CMK (cell line): ENCODE measurements at regions not wholly inside any gene's neighbourhood (a gene's known extent, or its start where the extent isn't known, plus 50 kb on each side); places are given as distances from the start of the nearest gene placed in this dataset.

ENCODE experiments used
- DNase-seq: peaks from one replicate; pipeline ENCODE4 v3.0.0-alpha.2; 2010; ENCODE audit warnings: low read depth

- no peak for DNase-seq
Observed at GRCh38 chr13:81791641-81792040, 1450.7 kb upstream of the SPRY2 start.

GRCh38 chr13:81781471-81781870, 1440.5 kb upstream of the SPRY2 start:
- DNase-seq = no peak

- no peak for DNase-seq
Observed at GRCh38 chr13:81779876-81780275, 1439.0 kb upstream of the SPRY2 start.

DNA sequence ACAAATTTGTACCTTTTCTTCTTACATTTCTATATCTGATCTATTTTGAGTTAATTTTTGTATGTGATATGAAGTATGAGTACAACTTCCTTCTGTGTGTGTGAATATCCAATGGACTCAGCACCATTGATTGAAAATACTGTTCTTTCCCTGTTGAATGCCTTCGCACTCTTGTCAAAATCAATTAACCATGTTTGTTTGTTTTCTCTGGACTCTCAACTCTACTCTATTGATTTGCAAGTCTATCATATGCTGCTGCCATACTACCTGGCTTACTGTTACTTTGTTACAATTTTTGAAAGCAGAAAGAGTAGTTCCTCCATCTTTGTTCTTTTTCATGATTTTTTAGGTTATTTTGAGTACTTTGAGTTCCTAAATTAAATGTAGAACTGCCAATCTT, 1437.4 kb upstream of the SPRY2 start:
- DNase-seq = no peak

DNA sequence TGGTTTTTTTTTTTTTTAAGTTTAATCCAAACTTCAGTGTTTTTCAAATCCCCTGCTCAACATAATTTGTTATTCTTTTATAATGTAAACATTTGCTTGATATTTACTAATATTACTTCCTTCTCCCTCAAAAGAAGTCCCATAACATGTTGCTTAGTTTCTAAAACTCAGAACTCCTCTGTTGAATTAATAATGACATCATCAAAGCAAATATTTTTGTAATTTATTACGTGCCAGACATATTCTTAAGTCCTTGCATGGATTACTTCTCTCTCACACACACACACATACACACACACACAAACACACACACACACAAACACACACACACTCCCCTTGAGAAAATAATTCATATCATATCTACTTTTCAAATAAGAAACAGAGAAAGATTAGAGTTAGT, 1432.3 kb upstream of the SPRY2 start:
- no peak for DNase-seq

GRCh38 chr13:81771951-81772350, 1431.0 kb upstream of the SPRY2 start:
- no peak for DNase-seq

DNA sequence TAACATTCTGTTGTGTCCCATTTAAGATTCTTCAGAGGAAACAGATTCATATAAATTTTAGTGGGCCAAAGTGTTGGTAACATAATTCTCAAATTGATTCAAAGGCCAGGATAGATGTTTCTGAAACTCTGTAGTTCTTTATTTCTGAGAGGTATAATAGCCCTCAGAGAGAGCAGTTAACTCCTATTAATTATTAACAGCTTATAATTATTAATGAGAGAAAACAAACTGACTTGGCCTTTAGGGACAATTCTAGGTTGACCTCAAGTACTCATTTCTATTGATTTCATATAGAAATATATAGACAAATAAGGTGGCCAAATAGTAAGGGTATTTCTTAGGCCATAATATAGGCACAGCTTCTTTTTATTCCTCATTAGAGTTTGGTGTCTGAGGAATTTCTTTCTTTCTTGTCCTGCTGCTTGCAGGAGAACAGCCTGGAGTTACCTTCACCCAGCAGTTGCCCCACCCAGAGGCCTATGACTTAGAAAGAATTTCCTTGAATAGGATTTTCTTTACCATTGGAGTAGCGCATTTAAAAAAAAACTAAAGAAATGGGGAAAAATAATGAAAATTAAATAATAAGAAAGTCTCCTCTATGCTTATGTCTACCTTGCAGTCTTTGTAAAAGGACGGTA, 1430.1 kb upstream of the SPRY2 start:
- no peak for DNase-seq

GRCh38 chr13:81762449-81762848, 1421.5 kb upstream of the SPRY2 start:
- no peak for DNase-seq

DNA sequence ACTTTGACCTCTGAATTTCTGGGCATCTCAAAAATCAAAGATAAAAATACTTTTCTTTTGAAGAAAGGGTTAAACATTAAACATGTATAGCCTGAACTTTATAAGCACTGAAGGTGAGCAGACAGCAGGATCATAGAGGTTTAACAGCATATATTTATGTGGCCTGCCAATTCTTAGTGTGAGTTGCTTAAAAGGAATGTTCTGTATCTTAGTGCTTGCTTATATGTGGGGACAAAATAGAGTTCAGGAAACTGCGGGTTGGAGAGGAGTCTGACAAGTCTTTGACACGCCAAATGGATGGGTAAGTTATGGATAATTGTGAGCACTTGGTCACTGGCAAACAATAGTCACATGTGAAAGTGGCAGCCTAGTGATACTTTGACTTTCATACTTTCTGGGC, 1419.4 kb upstream of the SPRY2 start:
- DNase-seq = no peak

- no peak for DNase-seq
Observed at GRCh38 chr13:81757348-81757970, 1416.5 kb upstream of the SPRY2 start.

DNA sequence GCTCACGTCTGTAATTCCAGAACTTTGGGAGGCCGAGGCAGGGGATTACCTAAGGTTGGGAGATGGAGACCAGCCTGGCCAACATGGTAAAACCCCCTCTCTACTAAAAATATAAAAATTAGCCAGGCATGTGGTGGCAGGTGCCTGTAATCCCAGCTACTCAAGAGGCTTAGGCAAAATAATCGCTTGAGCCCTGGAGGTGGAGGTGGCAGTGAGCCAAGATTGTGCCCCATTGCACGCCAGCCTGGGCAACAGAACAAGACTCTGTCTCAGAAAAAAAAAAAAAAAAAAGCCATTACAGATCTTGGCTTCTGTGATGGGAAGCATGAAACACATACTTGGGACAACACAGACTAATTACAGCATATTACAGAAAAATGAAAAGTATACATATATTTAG, 1404.5 kb upstream of the SPRY2 start:
- no peak for DNase-seq

- no peak for DNase-seq
Observed at GRCh38 chr13:81738364-81738763, 1397.4 kb upstream of the SPRY2 start.

GRCh38 chr13:81726037-81726726, 1385.3 kb upstream of the SPRY2 start:
- no peak for DNase-seq

GRCh38 chr13:81722456-81722855, 1381.5 kb upstream of the SPRY2 start:
- DNase-seq = no peak

GRCh38 chr13:81721400-81721799, 1380.5 kb upstream of the SPRY2 start:
- DNase-seq = no peak

GRCh38 chr13:81714513-81714912, 1373.6 kb upstream of the SPRY2 start:
- no peak for DNase-seq

DNA sequence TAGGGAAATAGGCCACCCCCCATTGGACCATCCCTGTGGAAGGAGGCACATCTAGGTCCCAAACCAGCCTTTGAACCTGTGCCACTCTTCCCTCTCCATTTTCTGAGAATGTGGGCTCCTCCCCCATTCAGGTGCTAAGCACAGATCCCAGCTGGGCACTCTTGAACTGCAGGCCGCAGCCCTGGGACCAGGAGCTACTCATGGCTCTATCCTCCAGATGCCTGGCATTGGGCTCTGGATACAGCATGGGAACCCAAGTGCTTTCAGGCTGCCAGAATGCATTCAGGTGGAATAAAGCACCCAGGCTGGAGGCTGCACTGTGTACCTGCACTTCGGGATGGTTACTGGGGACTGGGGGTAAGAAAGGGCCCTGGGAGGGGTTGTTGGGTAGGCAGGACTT, 1372.3 kb upstream of the SPRY2 start:
- DNase-seq = no peak

DNA sequence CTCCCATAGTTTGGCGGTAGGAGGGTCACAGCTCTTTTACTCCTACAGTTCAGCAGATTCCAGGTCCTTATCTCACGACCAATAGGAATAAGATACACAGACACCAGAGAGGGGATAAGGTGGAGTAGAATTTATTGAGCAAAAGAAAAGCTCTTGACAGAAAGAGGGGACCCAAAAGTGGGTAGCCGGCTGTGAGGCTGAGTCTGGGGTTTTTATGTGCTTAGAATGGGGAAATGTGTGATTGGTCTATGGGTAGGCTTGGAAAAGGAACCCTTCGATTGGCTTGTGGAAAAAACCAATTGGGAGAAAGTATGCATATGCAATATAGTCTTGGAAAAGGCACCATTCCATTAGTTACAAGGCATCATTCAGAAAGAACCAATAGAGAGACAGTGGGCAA, 1356.9 kb upstream of the SPRY2 start:
- no peak for DNase-seq

DNA sequence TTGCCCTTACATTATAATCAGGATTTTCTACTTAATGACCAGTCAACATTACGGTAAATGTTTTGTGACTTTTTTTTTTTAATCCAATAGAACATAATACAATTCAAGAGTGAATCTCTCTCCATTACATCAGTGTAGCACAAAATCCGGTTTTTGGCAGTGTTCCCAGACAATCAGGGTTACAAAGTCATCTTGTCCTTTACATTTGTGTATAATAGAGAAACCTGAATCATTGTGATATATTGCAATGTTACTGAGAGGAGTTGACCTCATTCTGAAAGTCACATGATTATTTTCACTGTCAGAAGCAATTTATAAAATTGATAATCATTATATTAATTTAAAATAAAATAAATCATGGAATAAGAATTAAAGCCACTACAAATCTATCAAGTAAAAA, 1346.0 kb upstream of the SPRY2 start:
- DNase-seq = no peak

DNA sequence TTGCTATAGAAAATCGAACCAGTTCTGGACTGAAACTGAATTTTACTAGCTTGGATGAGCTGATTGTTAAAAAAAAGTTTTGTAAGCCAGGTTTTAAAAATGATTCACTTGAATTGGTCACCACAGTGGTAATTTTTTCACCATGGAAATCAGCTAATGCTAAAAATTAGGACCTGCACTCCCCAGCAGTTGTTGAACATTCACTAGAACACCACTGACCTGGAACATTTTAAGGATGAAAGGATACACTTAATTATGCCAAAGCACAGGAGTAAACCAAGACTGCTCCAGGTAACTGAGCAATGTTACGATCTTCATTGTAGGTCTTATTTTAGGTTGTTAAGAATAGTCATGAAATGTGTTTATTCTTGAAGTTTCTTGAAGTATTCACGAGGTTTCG, 1342.6 kb upstream of the SPRY2 start:
- no peak for DNase-seq

DNA sequence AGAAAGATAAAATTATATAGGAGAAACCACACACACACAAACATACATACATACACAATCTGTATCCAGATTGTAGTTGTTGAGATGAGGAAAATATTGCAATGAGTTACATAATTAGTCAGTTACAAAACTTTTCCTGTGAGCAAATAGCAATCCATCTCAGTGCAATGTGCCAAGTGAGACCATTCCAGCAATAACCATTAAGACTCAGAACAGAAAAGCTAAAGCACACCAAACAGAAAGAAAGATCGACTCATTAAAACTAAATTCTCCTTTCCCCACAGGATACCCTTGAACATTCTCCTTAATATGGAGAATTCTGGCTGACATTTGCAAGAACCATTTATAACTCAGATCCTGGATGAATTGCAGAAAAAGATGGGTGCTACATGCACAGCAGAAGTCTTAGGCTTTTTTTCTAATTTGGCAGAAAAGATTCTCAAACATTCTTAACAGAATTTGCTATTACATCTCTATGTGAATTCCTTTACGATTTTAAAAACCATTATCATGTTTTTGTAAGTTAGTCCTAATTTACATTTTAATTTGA, 1341.2 kb upstream of the SPRY2 start:
- DNase-seq = no peak

DNA sequence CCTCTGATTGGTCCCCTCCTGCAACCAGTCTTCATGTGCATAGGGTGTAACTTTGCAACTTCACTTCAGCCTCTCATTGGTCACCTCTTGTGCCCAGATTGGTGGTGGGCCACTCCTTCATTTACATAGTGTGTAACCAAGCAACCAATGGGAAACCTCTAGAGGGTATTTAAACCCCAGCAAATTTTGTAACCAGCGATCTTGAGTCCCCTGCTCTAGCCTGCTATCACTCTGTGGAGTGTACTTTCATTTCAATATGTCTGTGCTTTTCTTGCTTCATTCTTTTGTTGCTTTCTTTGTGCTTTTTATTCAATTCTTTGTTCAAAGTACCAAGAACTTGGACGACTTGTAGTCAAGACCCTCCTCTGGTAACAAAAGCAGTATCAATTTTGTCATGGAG, 1336.9 kb upstream of the SPRY2 start:
- no peak for DNase-seq

DNA sequence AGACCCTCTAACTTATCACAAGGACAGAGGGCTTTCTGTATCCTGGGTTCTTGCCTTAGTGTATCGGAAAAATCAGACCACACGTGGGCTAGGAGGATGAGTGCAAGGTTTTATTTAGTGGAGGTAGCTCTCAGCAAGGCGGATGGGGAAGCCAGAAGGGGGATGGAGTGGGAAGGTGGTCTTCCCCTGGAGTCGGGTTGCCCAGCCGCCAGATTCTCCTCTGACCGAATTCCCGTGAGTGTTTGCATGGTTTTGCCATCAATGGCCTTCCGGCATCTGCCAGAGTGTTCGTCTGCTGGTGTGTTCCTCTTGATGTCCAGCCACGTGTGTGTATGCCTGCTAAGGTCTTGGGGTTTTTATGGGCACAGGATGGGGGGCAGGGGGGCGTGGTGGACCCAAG, 1335.1 kb upstream of the SPRY2 start:
- no peak for DNase-seq
